Hepatocyte (in vitro differentiated cells): ENCODE measurements at regions not wholly inside any gene's neighbourhood (a gene's known extent, or its start where the extent isn't known, plus 50 kb on each side); places are given as distances from the start of the nearest gene placed in this dataset.

Source experiments
- CTCF ChIP-seq: fragments of 200-600 bp; sonication (generic); IDR thresholded peaks from 2 replicates; pipeline ENCODE4 v1.5.1; 2016; ENCODE audit warnings: antibody characterized with exemption, mild to moderate bottlenecking; ENCODE audit not compliant: poor library complexity
- EZH2 ChIP-seq: fragments of 200-600 bp; sonication (generic); IDR thresholded peaks from 2 replicates; pipeline ENCODE4 v1.6.1; 2016; ENCODE audit warnings: antibody characterized with exemption, mild to moderate bottlenecking, borderline replicate concordance
- EZH2phosphoT487 ChIP-seq: fragments of 200-600 bp; sonication (generic); IDR thresholded peaks from one replicate; pipeline ENCODE4 v1.6.1; 2018; ENCODE audit warnings: antibody characterized with exemption, mild to moderate bottlenecking, low read depth, moderate library complexity; ENCODE audit not compliant: unreplicated experiment, severe bottlenecking

GRCh38 chr4:133316909-133317308 lies 167.8 kb downstream of the PCDH10 start:
- no peak for TF ChIP-seq CTCF
- no peak for TF ChIP-seq EZH2
- no peak for TF ChIP-seq EZH2phosphoT487
